SK-N-SH treated with all-trans-retinoic acid at 6 μM for 48 hours (cell line): ENCODE measurements at regions not wholly inside any gene's neighbourhood (a gene's known extent, or its start where the extent isn't known, plus 50 kb on each side); places are given as distances from the start of the nearest gene placed in this dataset.

ENCODE experiments used
- ATAC-seq: fragments of 200-7000 bp; cut with Tn5 transposase; 3 replicates; pipeline ENCODE4 v1.9.1; 2020; ENCODE audit warnings: mild to moderate bottlenecking, moderate library complexity
- ARNTL ChIP-seq: fragments of 450-650 bp; formaldehyde crosslinking; IDR thresholded peaks from 2 replicates; pipeline ENCODE4 v1.5.0; 2020; ENCODE audit warnings: low read depth, mild to moderate bottlenecking, moderate library complexity, borderline replicate concordance
- BACH2 ChIP-seq: fragments of 250-450 bp; sonication (Bioruptor Pico); IDR thresholded peaks from 2 replicates; pipeline ENCODE4 v1.9.0; 2021; ENCODE audit warnings: mild to moderate bottlenecking, borderline replicate concordance
- CREB5 ChIP-seq: fragments of 250-450 bp; sonication (Bioruptor Pico); IDR thresholded peaks from 2 replicates; pipeline ENCODE4 v1.5.1; 2020; ENCODE audit warnings: low read depth, mild to moderate bottlenecking, moderate library complexity
- CSDC2 ChIP-seq: fragments of 250-450 bp; sonication (Bioruptor Pico); IDR thresholded peaks from 2 replicates; pipeline ENCODE4 v1.5.0; 2020; ENCODE audit warnings: mild to moderate bottlenecking, moderate library complexity
- CSRNP3 ChIP-seq: fragments of 250-450 bp; sonication (Bioruptor Pico); IDR thresholded peaks from 2 replicates; pipeline ENCODE4 v1.5.1; 2021; ENCODE audit warnings: mild to moderate bottlenecking, moderate library complexity
- ESRRG ChIP-seq: fragments of 250-450 bp; sonication (Bioruptor Pico); IDR thresholded peaks from 2 replicates; pipeline ENCODE4 v1.6.1; 2021; ENCODE audit warnings: mild to moderate bottlenecking
- GLIS3 ChIP-seq: fragments of 250-450 bp; sonication (Bioruptor Pico); IDR thresholded peaks from 2 replicates; pipeline ENCODE4 v1.5.0; 2020; ENCODE audit warnings: mild to moderate bottlenecking, moderate library complexity
- ISL1 ChIP-seq: fragments of 250-450 bp; sonication (Bioruptor Pico); IDR thresholded peaks from 2 replicates; pipeline ENCODE4 v2.1.2; 2022; ENCODE audit warnings: mild to moderate bottlenecking, moderate library complexity
- OSR1 ChIP-seq: fragments of 250-450 bp; sonication (Bioruptor Pico); IDR thresholded peaks from 2 replicates; pipeline ENCODE4 v1.8.0; 2022; ENCODE audit warnings: moderate library complexity, mild to moderate bottlenecking, inconsistent platforms
- PATZ1 ChIP-seq: fragments of 250-450 bp; sonication (Bioruptor Pico); IDR thresholded peaks from 2 replicates; pipeline ENCODE4 v1.8.0; 2020; ENCODE audit warnings: mild to moderate bottlenecking, moderate library complexity, borderline replicate concordance
- POU6F1 ChIP-seq: fragments of 250-450 bp; sonication (Bioruptor Pico); IDR thresholded peaks from 2 replicates; pipeline ENCODE4 v1.8.0; 2021; ENCODE audit warnings: low read depth, mild to moderate bottlenecking, moderate library complexity, borderline replicate concordance
- RARB ChIP-seq: fragments of 250-450 bp; sonication (Bioruptor Pico); IDR thresholded peaks from 2 replicates; pipeline ENCODE4 v1.8.0; 2021; ENCODE audit warnings: mild to moderate bottlenecking, moderate library complexity
- SNAI2 ChIP-seq: fragments of 250-450 bp; sonication (Bioruptor Pico); IDR thresholded peaks from 2 replicates; pipeline ENCODE4 v1.5.0; 2020; ENCODE audit warnings: mild to moderate bottlenecking, moderate library complexity
- TCF4 ChIP-seq: fragments of 250-450 bp; sonication (Bioruptor Pico); IDR thresholded peaks from 2 replicates; pipeline ENCODE4 v1.8.0; 2021; ENCODE audit warnings: mild to moderate bottlenecking, moderate library complexity, borderline replicate concordance
- TOX ChIP-seq: fragments of 250-450 bp; sonication (Bioruptor Pico); IDR thresholded peaks from 2 replicates; pipeline ENCODE4 v1.8.0; 2021; ENCODE audit warnings: mild to moderate bottlenecking, moderate library complexity, borderline replicate concordance
- TSHZ2 ChIP-seq: fragments of 250-450 bp; sonication (Bioruptor Pico); IDR thresholded peaks from 2 replicates; pipeline ENCODE4 v1.5.0; 2020; ENCODE audit warnings: mild to moderate bottlenecking, moderate library complexity
- ZC3H10 ChIP-seq: fragments of 250-450 bp; sonication (Bioruptor Pico); IDR thresholded peaks from 2 replicates; pipeline ENCODE4 v1.5.1; 2021; ENCODE audit warnings: mild to moderate bottlenecking, moderate library complexity
- ZFP3 ChIP-seq: fragments of 250-450 bp; sonication (Bioruptor Pico); IDR thresholded peaks from 2 replicates; pipeline ENCODE4 v1.5.0; 2020; ENCODE audit warnings: mild to moderate bottlenecking, moderate library complexity
- ZFP30 ChIP-seq: fragments of 450-650 bp; formaldehyde crosslinking; IDR thresholded peaks from 2 replicates; pipeline ENCODE4 v1.5.0; 2022; ENCODE audit warnings: mild to moderate bottlenecking, moderate library complexity
- ZNF565 ChIP-seq: fragments of 450-650 bp; formaldehyde crosslinking; conservative IDR thresholded peaks from 2 replicates; pipeline ENCODE4 v1.5.0; 2020; ENCODE audit warnings: low read depth, mild to moderate bottlenecking, moderate library complexity
- ZNF70 ChIP-seq: fragments of 450-650 bp; formaldehyde crosslinking; IDR thresholded peaks from 2 replicates; pipeline ENCODE4 v1.5.0; 2020; ENCODE audit warnings: mild to moderate bottlenecking, moderate library complexity
- ZNF8 ChIP-seq: fragments of 450-650 bp; formaldehyde crosslinking; IDR thresholded peaks from 2 replicates; pipeline ENCODE4 v1.5.0; 2020; ENCODE audit warnings: mild to moderate bottlenecking, moderate library complexity

- no peak for TF ChIP-seq PATZ1 (CRISPR knock-in tag)
Measured at GRCh38 chr21:16195538-16195910, 465.7 kb downstream of the USP25 start (continued).

GRCh38 chr21:16196001-16196400 is 466.2 kb downstream of the USP25 start:
- TF ChIP-seq ZC3H10 (CRISPR knock-in tag) (no peak), ZNF565 (CRISPR knock-in tag) (no peak), BACH2 (CRISPR knock-in tag) (no peak), CSDC2 (CRISPR knock-in tag) (no peak), RARB (CRISPR knock-in tag) (no peak), CREB5 (no peak), TOX (no peak), ESRRG (CRISPR knock-in tag) (no peak), CSRNP3 (no peak), POU6F1 (CRISPR knock-in tag) (no peak), ISL1 (no peak), ARNTL (CRISPR knock-in tag) (no peak), ZNF8 (CRISPR knock-in tag) (no peak), SNAI2 (CRISPR knock-in tag) (no peak), GLIS3 (CRISPR knock-in tag) (no peak), OSR1 (no peak)
- ATAC-seq, result no peak

- no peak for ATAC-seq
- no peak for TF ChIP-seq BACH2 (CRISPR knock-in tag)
- TF ChIP-seq CSRNP3, result no peak
- TF ChIP-seq ESRRG (CRISPR knock-in tag), result no peak
- TF ChIP-seq CSDC2 (CRISPR knock-in tag), result no peak
- no peak for TF ChIP-seq SNAI2 (CRISPR knock-in tag)
- no peak for TF ChIP-seq ZNF70 (CRISPR knock-in tag)
Measured at GRCh38 chr21:16198546-16198945, 468.8 kb downstream of the USP25 start.

- ATAC-seq, result no peak
- TF ChIP-seq TOX (no peak), POU6F1 (CRISPR knock-in tag) (no peak), ISL1 (no peak), ZFP30 (CRISPR knock-in tag) (no peak), CREB5 (no peak), SNAI2 (CRISPR knock-in tag) (no peak), RARB (CRISPR knock-in tag) (no peak), ARNTL (CRISPR knock-in tag) (no peak), ZNF565 (CRISPR knock-in tag) (no peak), ZFP3 (CRISPR knock-in tag) (no peak), CSDC2 (CRISPR knock-in tag) (no peak), ESRRG (CRISPR knock-in tag) (no peak), ZC3H10 (CRISPR knock-in tag) (no peak), TSHZ2 (CRISPR knock-in tag) (no peak), OSR1 (no peak), TCF4 (no peak)
Measured at GRCh38 chr21:16199539-16199938, 469.8 kb downstream of the USP25 start.
